HEK293T (cell line): ENCODE measurements at regions not wholly inside any gene's neighbourhood (a gene's known extent, or its start where the extent isn't known, plus 50 kb on each side); places are given as distances from the start of the nearest gene placed in this dataset.

Source experiments
- BHLHE40 ChIP-seq: fragments of 450-650 bp; IDR thresholded peaks from 2 replicates; pipeline ENCODE4 v1.6.1; 2016; ENCODE audit warnings: mild to moderate bottlenecking, moderate library complexity, borderline replicate concordance
- FOXM1 ChIP-seq: fragments of 450-650 bp; IDR thresholded peaks from 2 replicates; pipeline ENCODE4 v1.6.1; 2017; ENCODE audit warnings: mild to moderate bottlenecking, borderline replicate concordance
- TARDBP ChIP-seq: fragments of 450-650 bp; IDR thresholded peaks from 2 replicates; pipeline ENCODE4 v1.6.1; 2016

DNA sequence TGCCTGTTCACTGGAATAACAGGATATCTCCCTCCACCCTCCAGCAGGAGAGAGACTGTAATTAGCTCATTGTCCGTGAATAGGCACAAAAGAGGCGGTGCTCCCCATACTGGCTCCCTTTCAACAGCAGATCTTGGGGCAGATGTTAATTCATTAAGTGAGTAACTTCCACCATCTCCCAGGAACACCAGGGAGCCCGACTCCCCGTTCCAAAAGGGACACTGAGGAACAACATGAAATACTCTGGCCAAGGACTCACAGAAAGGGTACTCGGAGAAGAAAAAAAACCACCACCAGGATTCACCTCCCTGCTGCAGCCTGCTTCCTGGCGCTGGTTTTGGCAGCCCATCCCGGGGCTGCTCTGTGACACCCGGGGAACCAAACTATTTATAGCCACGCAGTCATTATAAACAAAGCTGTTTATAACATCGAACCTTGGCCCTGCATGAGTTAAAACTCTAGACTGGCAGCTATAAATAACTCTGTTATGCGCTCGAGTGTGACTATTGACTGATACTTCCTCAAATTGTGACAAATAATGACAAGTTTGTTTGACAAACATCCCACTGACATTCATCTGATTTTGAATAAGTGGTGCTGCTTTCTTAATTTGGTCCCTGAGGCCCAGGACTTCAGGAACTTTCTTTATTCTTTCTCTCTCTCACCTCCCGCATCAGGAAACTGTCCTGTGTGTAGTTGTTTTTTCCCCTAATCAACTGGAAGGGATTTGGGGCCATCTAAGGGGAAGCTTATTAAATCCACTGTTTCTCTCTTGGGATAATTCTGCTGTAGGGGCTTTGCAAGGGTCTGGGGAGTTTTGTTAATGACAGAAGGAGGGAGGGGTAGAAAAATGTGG, 521.6 kb downstream of the CD83 start:
- TF ChIP-seq FOXM1 (no peak), BHLHE40 (no peak), TARDBP (no peak)
